ENCODE measurements at regions not wholly inside any gene's neighbourhood (a gene's known extent, or its start where the extent isn't known, plus 50 kb on each side); places are given as distances from the start of the nearest gene placed in this dataset.
"Not testable (repeated sequence)": the region's sequence is repeated elsewhere in the genome, so short reads cannot be mapped to it uniquely, and the experiment has no call there.

GRCh38 chrX:77009691-77010090 lies 437.5 kb upstream of the FGF16 start:
- TF ChIP-seq CTCF (IDR thresholded peaks at IDR 0.05), result no peak
- 3 to 18% methylated on average over 2 of the region's 2 CpGs for WGBS, 2 donors
- peak in 1 of 6 donors; percentile 18 for DNase-seq
- peak in 1 of 4 donors; percentile 31 for ATAC-seq
- FAIRE-seq, result no peak
- no peaks in the 10 kb centered on the region for H3K9me3 ChIP-seq
- peaks cover 0 to 15% (median 2%) of the 10 kb centered on the region in 4 donors for H3K27me3 ChIP-seq
- H3K36me3 ChIP-seq, result no peaks in the 10 kb centered on the region
- no peaks in the 10 kb centered on the region for H3K4me1 ChIP-seq
- no peak overlapping the region for H3K27ac ChIP-seq
- no peak overlapping the region for H3K4me3 ChIP-seq
- intact Hi-C loops (cut with DNase I), result no loop called here

- peaks cover 0 to 5% (median 0%) of the 10 kb centered on the region in 4 donors for H3K27me3 ChIP-seq
- H3K9me3 ChIP-seq, result no peaks in the 10 kb centered on the region
- no peak for ATAC-seq
- H3K4me1 ChIP-seq, result no peaks in the 10 kb centered on the region
- intact Hi-C loops (cut with DNase I), result no loop called here
- no peak overlapping the region for H3K4me3 ChIP-seq
- H3K27ac ChIP-seq, result no peak overlapping the region
- DNase-seq, result no peak
- FAIRE-seq, result no peak
- TF ChIP-seq CTCF (IDR thresholded peaks at IDR 0.05), result no peak
- no peaks in the 10 kb centered on the region for H3K36me3 ChIP-seq
- 7 to 30% methylated on average over 9 of the region's 9 CpGs for WGBS, 2 donors
Observed at GRCh38 chrX:77014377-77015372, 432.5 kb upstream of the FGF16 start.

- ATAC-seq, result no peak
- Histone ChIP-seq H3K27me3 (peaks cover 0 to 5% (median 0%) of the 10 kb centered on the region in 4 donors), H3K27ac (no peak overlapping the region), H3K36me3 (no peaks in the 10 kb centered on the region), H3K4me3 (no peak overlapping the region), H3K9me3 (no peaks in the 10 kb centered on the region), H3K4me1 (no peaks in the 10 kb centered on the region)
- WGBS, 2 donors, result 53 to 62% methylated on average over 3 of the region's 3 CpGs
- no peak for TF ChIP-seq CTCF (IDR thresholded peaks at IDR 0.05)
- no peak for DNase-seq
- FAIRE-seq, result no peak
- intact Hi-C loops (cut with DNase I), result no loop called here
Observed at GRCh38 chrX:77017093-77017492, 430.1 kb upstream of the FGF16 start.

GRCh38 chrX:77046180-77046810 lies 400.9 kb upstream of the FGF16 start:
- ATAC-seq; H3K27me3 ChIP-seq; intact Hi-C loops (cut with DNase I); DNase-seq; FAIRE-seq; H3K27ac ChIP-seq; H3K9me3 ChIP-seq; H3K36me3 ChIP-seq; H3K4me1 ChIP-seq: not testable (repeated sequence)
- WGBS, 2 donors, result 13 to 22% methylated on average over 29 of the region's 29 CpGs
- H3K4me3 ChIP-seq, result peak overlapping the region in 1 of 4 donors; percentile 30

GRCh38 chrX:77060572-77060971 lies 386.6 kb upstream of the FGF16 start:
- 43 to 49% methylated on average over 2 of the region's 2 CpGs for whole genome bisulfite sequencing, 2 donors
- no peak overlapping the region for H3K27ac ChIP-seq
- H3K4me1 ChIP-seq, result no peaks in the 10 kb centered on the region
- FAIRE-seq, result no peak
- no peaks in the 10 kb centered on the region for H3K9me3 ChIP-seq
- no peak for DNase-seq
- no peaks in the 10 kb centered on the region for H3K36me3 ChIP-seq
- intact Hi-C loops (cut with DNase I), result no loop called here
- no peak overlapping the region for H3K4me3 ChIP-seq
- H3K27me3 ChIP-seq, result no peaks in the 10 kb centered on the region
- no peak for ATAC-seq
- no peak for TF ChIP-seq CTCF (IDR thresholded peaks at IDR 0.05)

All from pancreas (tissue), 10 donors.